Astrocyte of the spinal cord (primary cell): ENCODE measurements at regions not wholly inside any gene's neighbourhood (a gene's known extent, or its start where the extent isn't known, plus 50 kb on each side); places are given as distances from the start of the nearest gene placed in this dataset.

Source experiments
- DNase-seq: peaks from one replicate; pipeline ENCODE4 v3.0.0; 2011; ENCODE audit warnings: low read depth, low spot score
- H3K4me3 ChIP-seq: 2 replicates; pipeline ENCODE4 v1.5.1; 2011; ENCODE audit warnings: low read depth, mild to moderate bottlenecking, low read length, moderate library complexity
- in situ Hi-C: cut with HindIII; loops from 2 replicates; pipeline ENCODE4 v1.10.0; 2017; ENCODE audit warnings: low sequenced_read_pairs
- TF ChIP-seq, protein P1 (sequence below): IDR thresholded peaks from 2 replicates; pipeline ENCODE4 v1.5.1; 2012; ENCODE audit warnings: low read depth, mild to moderate bottlenecking, low read length, inconsistent platforms

DNA sequence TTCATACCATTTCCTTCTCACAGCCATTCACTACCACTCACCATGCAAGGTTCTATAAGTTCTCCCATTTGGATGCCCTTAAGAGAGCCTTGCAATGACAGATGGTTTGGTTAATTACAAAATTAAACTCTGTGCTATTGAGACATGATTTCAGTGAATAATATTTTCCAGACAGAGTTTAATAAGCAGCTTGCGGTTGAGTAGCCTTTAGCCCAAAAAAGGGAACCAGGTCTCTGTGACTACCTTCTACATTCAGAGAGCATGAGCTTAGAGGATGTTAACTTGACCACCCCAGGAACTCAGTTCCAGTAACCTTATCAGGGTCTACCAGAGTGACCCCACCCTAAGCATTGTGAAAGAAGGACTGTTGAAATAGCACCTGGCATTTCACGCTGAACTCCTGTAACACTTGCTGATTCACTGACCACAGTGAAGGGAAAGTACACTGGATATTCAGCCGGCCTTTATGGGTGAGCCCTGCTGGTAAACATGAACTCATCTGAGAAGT is 1173.1 kb upstream of the ZEB2 start:
- in situ Hi-C loops, result no loop called here
- DNase-seq, result peak; percentile 89

DNA sequence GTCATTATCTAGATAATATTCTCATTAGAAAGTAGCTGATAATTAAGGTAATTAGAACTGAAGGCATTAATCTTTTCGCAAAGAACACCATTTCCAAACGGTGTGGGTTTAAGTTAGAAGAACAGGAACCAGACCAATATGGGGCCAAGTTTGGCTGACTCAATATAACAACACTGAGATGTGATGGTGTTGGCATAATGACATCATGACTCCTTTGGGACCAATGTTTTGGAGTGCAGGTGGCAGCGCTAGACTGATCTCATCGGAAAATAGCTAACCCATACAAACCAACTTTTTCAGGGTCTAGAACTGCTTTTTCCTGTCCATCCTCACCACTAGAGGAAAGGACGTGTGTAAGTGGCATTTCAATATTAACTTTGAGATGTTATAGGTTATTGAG is 1171.7 kb upstream of the ZEB2 start:
- no peak for DNase-seq
- no peak overlapping the region for H3K4me3 ChIP-seq
- TF ChIP-seq, protein P1, sequence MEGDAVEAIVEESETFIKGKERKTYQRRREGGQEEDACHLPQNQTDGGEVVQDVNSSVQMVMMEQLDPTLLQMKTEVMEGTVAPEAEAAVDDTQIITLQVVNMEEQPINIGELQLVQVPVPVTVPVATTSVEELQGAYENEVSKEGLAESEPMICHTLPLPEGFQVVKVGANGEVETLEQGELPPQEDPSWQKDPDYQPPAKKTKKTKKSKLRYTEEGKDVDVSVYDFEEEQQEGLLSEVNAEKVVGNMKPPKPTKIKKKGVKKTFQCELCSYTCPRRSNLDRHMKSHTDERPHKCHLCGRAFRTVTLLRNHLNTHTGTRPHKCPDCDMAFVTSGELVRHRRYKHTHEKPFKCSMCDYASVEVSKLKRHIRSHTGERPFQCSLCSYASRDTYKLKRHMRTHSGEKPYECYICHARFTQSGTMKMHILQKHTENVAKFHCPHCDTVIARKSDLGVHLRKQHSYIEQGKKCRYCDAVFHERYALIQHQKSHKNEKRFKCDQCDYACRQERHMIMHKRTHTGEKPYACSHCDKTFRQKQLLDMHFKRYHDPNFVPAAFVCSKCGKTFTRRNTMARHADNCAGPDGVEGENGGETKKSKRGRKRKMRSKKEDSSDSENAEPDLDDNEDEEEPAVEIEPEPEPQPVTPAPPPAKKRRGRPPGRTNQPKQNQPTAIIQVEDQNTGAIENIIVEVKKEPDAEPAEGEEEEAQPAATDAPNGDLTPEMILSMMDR, result no peak
- in situ Hi-C loops, result no loop called here

More for the DNA sequence above, 1173.1 kb upstream of the ZEB2 start:
- no peak overlapping the region for H3K4me3 ChIP-seq
- TF ChIP-seq, protein P1, result no peak

DNA sequence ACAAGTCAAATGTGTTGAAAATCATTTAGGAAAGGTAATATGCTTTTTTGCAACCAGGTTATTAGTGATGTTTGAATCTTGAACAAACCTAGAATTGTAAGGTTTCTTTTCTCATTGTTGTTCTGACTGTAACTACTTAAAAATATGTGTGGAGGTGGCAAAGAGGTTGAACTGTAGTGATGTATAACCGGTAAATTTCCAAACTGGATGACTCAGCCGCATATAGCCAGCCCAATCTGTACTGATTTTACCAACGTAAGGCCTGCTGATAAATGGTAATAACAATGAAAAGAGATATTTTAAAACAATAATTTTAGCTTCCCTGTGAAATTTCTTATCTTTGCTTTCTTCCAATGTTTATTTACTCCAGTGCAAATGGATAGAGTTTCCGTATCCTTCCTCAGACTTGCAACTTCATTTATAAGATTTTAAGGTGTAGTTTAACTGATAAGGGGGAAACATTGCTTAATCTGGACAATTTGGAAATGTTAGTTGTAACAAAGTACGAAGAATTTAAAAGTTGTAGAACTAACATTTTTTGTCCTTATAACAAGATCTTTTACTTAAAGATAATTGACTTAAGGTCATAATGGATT is 1170.4 kb upstream of the ZEB2 start:
- in situ Hi-C loops, result no loop called here
- DNase-seq, result no peak
- no peak overlapping the region for H3K4me3 ChIP-seq
- TF ChIP-seq, protein P1, result no peak

DNA sequence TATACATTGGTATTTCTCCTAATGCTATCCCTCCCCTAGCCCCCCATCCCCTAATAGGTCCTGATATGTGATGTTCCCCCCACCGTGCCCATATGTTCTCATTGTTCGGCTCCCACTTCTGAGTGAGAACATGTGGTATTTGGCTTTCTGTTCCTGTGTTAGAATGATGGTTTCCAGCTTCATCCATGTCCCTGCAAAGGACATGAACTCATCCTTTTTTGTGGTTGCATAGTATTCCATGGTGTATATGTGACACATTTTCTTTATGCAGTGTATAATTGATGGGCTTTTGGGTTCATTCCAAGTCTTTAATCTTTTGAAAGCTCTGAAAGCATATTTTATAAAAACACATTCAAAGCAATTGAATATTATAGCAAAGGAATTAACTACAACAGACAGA is 1169.4 kb upstream of the ZEB2 start:
- no peak for DNase-seq
- no peak overlapping the region for H3K4me3 ChIP-seq
- TF ChIP-seq, protein P1, result no peak
- in situ Hi-C loops, result no loop called here

DNA sequence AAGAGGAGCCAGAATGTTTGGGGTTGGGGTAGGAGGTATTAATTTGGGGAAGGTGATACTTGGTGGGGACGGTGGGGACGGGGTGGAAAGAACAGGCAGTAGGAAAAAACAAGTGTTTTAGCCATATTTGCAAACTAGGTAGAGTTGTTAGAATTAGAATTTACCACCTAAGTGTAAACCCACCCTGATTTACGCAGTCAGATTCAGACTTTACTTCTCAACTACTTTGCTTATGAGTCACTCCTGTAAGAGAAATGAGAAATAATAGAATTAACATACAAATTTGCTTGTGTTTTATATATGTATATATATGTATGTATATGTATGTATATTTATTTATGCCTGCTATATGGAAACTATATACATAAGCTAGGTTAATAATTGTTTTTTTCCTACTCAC is 1168.2 kb upstream of the ZEB2 start:
- in situ Hi-C loops, result no loop called here
- H3K4me3 ChIP-seq, result no peak overlapping the region
- DNase-seq, result no peak
- TF ChIP-seq, protein P1, result no peak

DNA sequence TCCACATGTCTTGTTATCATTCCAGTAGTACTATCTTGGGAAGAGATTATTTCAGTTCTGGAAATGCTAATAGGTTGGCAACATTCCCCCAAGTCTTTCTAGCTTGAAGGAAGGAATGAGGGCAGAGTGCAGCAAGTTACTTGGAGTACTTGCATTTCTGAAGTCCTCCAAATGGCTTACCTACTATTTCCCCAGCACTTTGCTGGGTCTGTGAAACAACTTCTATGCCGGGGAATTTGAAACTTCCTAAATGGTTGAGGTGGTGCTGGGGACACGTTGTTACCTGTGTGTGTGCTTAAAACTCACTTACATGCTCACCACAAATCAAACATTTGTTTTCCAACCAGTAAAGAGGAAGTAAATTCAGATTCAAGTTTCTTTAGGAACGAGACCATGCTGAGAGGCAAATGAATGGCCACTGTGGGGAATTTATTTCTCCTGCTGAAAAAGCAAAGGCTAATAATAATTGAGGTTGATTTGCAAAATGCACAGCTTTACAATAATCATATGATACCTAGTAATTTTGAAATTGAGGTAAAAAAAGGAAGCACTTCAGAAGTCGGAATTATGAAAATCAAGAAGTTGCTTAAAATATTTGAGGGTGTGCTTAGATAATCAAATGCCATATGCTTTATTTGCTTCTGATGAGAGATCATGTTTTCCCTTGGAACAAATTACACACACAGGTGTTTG is 1167.7 kb upstream of the ZEB2 start:
- no peak overlapping the region for H3K4me3 ChIP-seq
- TF ChIP-seq, protein P1, result no peak
- DNase-seq, result peak; percentile 30
- in situ Hi-C loops, result no loop called here
